Activated CD4-positive, CD25-positive, alpha-beta regulatory T cell treated with anti-CD3 and anti-CD28 coated beads, Interleukin-2, amount 50 U/mL, for 24 hours (primary cell): ENCODE measurements at regions not wholly inside any gene's neighbourhood (a gene's known extent, or its start where the extent isn't known, plus 50 kb on each side); places are given as distances from the start of the nearest gene placed in this dataset.
"Not testable (repeated sequence)": the region's sequence is repeated elsewhere in the genome, so short reads cannot be mapped to it uniquely, and the experiment has no call there.

Experiments
- ATAC-seq, 2 donors: fragments of 150-1000 bp; cut with Tn5 transposase; one replicate each; pipeline ENCODE4 v1.10.0; 2021; ENCODE audit warnings: mild to moderate bottlenecking in 1 of 2, moderate library complexity in 1 of 2

DNA sequence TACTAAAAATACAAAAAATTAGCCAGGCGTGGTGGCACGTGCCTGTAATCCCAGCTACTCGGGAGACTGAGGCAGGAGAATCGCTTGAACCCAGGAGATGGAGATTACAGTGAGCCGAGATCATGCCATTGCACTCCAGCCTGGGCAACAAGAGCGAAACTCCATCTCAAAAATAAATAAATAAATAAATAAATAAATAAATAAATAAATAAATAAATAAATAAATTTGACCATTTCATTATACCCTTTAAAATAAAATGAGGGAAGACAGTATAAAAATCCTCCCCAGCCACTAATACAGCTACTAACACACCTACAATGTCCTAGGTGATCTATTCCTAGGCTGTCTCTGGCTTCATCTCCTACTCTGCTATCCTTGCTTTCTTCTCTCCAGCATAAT lies 562.8 kb downstream of the ZBBX start:
- not testable (repeated sequence) for ATAC-seq

DNA sequence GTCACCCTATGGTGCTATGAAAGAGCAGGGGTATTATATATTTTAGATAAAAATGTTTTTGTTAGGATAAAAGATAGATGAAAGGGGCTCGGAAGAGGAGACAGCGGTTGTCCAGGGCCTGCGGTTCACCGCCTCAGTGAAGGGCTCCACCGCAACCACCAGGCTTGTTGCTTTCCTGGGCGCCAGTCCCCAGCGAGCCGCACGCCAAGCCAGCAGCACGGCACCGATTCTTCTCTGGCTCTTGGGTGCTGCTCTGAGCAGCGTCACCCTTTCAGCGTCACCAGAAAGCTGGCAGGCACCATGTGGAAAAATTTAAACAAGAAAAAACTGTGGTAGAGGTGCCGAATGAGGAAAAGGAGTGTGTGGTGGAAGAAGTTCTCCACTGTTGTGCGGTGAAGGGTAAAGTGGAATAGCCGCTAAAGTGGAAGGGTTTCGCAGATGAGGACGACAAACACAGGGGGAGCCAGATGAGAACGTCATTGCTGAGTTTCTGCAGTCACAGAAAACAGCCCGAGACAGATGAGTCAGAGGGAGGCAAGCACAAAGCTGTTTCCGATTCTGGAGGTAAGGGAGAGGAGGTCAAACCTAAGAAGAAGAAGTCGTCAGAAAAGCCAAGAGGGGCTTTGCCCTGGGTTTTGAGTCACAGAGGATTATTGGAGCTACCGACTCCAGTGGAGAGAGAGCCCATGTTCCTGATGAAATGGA lies 569.2 kb downstream of the ZBBX start:
- no peak for ATAC-seq

DNA sequence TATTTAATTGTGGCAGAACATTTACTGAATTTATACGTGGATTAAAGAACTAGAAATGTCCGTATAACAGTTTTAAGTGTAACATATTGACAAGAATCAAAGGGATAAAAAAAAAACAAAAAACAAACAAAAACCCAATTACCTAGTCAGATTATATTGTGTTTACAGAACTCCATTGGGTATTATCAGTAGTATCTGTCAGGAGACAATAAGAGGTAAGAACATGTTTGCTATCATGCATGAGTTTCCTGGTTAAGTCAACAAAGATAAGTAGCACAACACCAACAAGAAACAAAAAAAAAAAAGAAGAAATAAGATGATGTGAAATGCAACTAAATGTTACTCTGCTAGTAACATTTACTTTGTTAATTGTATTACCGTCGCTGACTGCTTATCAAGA lies 570.6 kb downstream of the ZBBX start:
- ATAC-seq, result no peak

DNA sequence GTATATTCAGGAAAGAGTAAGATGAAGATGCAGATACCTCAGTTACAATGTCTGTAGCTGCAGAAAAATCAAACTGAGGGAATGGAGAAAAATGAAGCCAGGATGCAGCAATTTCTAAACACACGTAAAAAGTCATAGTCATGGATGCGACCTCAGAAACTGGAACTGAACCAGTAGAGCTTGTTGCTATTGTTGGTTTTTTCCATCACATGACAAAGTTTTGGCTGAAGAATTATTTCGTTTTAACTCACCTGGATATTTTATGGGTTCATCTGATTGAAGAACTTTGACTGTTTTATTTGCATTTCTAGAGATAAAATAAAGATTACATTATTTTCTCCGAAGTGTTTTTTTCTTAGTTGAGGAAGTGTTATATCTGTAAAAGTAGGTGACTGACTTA lies 591.2 kb downstream of the ZBBX start:
- no peak for ATAC-seq

DNA sequence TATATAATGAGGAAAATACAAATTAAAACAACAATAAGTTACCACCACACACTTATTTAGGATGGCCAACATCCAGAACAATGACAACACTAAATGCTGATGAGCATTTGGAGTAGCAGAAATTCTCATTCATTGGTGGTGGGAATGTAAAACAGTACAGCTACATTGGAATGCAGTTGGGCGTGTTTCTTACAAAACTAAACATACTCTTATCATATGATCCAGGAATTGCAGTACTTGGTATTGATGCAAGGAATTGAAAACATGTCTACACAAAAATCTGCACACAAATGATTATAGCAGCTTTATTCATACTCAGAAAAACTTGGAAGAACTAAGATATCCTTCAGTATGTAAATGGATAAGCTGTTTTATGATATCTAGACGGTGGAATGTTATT lies 594.2 kb downstream of the ZBBX start:
- ATAC-seq, result no peak

DNA sequence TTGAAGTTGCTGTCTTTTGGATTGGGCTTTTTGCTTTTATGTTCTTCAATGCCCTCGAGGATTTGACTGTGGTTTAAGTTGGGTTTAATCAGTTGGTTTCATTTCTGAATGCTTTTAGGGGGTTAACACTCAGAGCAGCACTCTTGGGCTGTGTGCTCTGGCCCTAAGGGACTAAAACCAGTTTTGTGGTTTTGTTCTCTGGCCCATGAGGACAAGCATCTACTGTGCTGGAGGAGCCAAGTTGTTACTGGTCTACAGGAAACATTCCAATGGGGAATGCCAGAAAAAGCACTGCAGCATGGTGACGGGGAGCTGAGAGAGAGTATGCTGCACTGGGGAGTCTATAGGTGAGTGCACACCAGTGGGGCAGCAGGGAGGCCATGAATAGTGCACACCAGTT lies 596.9 kb downstream of the ZBBX start:
- no peak for ATAC-seq

DNA sequence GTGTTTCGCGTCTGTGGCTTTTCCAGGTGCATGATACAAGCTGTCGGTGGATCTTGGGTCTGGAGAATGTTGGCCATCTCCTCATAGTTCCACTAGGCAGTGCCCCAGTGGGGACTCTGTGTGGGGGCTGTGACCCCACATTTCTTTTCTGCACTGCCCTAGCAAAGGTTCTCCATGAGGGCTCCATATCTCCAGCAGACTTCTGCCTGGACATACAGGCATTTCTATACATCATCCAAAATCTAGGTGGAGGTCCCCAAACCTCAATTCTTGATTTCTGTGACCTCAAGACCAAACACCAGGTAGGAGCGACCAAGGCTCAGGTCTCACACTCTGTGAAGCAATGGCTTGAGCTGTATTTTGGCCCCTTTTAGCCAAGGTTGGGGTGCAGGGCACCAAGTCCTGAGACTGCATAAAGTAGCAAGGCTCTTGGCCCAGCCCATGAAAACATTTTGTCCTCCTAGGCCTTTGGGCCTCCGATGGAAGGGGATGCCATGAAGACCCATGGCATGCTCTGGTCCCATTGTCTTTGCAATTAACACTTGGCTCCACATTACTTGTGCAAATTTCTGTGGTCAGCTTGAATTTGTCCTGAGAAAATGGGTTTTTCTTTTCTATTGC lies 615.3 kb downstream of the ZBBX start:
- no peak for ATAC-seq

DNA sequence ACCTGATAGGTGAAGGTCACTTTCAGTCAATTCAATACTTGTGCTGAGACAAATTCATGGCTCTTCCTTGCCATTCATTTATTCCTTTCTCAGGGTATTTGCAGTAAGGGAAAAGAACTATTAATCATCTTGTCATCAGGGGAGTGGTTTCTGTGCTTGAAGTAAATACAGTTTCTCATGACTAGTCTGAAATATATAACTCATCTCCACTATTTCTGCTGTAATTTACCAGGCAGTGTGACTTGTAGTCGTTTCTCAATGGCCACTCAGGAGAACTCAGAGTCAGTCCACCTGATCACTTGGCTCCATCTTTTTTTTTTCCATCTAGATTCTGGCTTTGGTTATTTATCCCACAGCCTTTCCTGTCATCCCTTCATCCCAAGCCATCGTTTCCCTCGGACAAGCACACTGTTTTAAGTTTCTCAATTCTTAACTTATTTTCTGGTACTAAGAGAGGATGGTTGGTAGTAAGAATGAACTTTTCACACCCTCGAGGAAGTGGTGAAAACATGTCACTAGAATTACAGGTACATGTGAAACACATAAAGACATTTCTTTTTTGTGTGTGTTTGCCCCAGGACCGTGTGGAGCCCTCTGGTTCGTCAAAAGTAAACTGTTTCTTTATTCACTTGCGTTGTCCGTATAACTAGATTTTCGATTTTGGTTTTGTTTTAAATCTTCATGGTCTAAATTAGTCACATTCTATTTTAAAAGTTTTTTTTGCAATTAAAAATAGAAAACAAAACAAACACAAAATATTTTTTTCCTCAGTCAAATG lies 620.2 kb downstream of the ZBBX start:
- ATAC-seq, result no peak

DNA sequence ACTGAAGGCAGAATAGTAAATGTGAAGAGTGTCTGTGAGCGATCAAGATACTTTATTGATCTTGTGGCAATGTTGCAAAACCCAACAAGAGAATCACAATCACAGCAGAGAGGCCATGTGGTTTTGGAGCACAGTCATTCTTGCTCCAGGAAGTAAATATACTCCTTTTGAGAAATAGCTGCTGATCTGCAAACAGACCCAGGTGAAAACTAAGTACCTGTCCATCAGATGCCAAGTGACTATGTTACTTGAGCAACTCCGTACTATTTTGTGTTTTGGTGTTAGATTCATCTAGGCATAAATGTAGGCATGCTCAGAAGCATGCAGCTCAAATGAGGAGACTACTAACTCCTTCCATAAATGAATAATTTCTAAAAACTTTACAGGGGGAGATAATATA lies 627.9 kb downstream of the ZBBX start:
- ATAC-seq, result no peak

DNA sequence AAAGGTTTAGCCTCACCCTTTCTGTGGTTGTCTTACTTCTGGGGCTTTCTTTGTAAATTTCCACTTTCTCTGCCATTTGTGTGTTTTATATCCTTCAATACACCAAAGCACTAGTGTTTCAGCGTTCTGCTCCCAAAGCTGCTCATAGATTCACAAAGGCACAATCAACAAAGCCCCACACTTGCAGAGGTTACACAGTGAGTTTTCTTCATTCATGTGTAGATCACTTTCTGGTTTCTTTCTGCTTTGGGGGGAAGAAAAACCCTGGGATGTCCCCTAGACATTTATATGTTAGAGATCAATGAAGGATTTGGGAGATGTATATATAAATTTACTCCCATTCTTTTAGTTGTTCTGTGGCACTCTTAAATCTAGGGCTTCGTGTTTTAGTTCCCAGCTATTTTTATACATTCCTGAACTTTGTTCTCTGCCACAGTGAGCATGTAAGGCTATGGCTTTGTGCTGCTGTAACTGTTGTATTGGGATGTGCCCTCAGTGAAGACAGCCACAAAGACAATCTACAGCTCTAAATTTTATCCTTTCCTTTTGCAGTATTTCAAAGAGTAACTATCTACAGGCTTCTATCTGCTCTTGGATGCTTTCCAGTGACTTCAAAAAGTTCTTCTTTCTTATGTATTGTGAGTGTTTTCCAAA lies 636.5 kb downstream of the ZBBX start:
- no peak for ATAC-seq

DNA sequence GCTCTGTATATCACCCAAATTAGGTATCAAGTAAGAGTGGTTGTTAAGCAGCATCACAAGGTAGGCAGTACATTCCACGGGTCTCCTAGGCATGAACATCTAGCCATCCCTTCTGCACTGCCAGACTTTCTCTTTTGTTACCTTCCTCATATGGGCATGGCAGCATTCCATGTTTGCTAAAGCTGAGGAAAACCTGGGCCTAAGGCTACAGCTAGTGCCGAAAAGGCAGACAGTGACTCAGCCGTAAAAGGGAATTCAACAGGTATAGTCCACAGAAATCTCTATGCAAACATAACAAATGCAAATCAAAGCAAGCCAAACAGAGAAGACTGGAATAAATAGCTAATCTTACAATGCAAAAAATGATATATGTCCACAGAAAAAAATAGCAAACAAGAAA lies 645.4 kb downstream of the ZBBX start:
- no peak for ATAC-seq

DNA sequence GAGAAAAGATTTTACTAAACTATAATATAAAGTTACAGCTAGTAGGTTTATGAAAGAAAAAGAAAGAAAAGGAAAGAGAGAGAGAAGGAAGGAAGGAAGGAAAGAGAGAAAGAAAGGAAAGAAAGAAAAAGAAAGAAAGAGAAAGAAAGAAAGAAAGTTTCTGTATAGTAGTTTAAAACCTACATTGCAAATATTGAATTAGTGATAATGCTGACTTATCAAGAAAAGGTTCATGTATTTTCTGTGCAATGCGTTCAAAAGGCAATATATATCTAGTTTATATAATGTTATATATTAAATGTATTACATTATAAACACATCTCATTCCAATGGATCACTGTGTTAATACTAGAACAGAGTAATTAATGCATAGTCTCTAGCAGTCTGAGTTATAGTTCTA lies 648.4 kb downstream of the ZBBX start:
- no peak for ATAC-seq

DNA sequence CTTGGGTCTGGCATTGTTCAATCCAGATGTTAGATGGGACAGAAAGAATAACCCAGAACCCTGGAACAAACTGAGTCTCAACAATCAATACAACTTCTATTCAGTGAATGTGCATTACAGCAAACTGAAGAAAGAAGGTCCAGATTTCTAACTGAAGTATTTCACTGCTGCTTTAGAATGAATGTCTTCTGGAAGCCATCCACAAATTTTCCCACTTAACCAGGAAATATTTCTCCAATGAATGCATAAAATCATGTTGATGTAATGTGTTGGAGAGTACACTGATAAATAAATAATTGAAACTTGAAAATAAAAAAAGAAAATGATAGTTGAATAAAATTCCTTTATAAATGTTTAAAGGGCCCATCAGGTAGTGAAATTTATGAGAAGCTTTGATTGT lies 658.6 kb downstream of the ZBBX start:
- ATAC-seq, result no peak

DNA sequence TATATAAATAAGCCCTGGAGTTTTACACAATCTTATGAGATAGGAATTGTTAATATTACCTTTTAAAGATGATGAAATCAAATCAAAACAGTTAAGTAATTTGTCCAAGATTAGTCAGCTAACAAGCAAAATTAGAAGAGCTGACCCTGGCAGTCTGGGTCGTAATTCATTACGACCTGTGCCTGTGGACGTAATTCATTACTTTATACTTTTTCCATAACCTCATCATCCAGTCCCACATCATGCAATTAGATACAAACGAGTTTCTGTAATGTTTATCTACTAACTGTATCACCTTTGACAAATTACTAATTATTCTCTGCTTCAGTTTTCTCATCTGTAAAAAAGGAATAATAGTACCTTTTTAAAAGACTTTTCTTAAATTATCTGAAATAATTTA lies 665.9 kb downstream of the ZBBX start:
- ATAC-seq, result no peak

DNA sequence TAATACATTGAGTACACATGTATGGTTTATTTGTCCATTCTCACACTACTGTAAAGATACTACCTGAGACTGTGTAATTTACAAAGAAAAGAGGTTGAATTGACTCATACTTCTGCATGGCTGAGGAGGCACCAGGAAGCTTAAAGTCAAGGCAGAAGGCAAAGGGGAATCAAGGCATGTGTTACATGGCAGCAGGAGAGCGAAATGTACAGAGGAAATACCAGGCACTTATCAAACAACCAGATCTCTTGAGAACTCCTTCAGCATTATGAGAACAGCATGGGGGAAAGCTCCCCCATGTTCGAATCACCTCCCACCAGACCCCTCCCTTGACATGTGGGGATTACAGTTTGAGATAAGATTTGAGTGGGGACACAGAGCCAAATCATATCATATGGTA lies 666.3 kb downstream of the ZBBX start:
- no peak for ATAC-seq

DNA sequence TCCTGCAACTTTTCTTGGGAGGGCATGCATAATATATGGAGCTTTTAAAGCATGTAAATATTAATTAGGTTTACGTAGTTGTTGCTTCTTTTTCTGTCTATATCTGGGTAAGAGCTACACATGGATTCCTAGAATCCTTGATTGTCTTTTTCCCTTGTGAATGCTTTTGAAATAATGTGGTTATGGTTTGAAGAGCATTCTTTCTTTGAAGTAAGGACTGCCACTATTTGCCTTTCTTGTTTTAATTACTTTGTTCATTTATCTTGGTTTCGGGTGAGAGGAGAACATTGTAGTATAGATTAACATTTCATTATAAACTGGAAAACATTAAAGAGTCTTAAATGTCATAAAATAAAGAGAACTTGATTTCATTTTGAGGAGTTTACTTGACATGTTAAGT lies 674.0 kb downstream of the ZBBX start:
- ATAC-seq, result no peak

DNA sequence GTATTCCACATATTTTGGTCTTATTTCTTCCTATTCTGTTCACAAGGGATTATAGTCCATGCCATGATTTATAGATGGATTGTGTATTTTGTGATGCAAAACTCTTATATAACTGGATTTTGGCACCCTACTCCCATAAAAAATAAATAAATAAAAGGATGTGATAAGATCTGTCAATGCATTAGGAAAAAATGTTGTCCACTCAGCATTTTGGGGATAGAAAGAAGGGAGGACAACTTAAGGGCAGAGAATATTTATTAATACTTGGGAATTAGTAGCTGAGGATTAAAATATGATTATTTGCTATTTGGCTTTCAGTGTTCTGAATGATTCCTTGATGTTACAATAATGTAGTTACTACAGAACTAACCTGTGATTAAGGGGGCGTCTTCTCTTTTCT lies 682.6 kb downstream of the ZBBX start:
- ATAC-seq, result no peak

DNA sequence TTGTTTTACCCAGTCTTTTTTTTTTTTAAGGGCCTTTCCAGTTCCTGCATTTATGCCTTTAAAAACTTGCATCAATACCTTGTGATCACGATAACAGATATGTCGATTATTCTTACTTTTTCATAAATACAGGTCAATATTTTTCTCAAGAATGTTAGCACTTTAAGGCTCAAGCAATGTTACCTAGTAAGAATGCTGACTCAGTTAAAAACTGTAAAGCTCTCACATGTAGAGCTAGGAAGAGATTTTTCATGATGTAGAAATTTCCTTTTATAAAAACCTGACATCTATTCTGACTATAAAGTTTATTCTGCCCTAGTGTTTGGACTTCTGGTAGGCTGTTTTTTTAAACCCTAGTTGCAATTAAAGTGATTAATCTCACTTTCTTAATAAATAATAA lies 684.0 kb downstream of the ZBBX start:
- no peak for ATAC-seq

DNA sequence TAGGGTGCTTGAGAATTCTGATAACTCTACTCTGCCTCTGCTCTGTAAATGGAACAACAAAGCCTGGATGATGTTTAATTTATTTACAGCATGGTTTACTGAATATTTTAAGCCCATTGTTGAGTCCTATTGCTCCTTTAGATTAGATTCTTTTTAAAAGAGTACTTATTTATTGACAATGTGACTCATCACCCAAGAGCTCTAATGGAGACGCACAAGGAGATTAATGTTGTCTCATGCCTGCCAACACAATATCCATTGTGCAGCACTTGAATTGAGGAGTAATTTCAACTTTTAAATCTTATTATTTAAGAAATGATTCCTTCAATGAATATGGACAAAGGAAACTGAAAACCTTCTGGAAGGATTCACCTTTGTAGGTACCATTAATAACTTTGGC lies 691.4 kb downstream of the ZBBX start:
- no peak for ATAC-seq

DNA sequence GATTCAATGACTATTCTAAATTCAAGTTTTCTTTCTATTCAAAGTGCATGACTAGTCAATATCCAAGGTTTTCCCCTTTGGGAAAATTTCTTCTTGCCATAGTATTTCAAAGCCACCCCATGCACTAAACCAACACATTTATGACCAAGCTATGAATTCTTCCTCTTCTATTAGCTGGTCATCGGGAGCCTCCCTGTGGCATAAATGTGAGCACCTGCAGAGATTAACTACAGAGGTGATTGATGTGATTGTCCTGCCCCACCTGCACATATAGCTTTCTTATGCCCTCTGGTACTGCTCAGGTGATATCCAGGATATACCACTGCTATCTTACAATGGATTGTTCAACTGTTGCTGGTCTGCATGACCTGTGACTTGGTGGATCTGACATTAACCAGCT lies 694.9 kb downstream of the ZBBX start:
- ATAC-seq, result no peak

DNA sequence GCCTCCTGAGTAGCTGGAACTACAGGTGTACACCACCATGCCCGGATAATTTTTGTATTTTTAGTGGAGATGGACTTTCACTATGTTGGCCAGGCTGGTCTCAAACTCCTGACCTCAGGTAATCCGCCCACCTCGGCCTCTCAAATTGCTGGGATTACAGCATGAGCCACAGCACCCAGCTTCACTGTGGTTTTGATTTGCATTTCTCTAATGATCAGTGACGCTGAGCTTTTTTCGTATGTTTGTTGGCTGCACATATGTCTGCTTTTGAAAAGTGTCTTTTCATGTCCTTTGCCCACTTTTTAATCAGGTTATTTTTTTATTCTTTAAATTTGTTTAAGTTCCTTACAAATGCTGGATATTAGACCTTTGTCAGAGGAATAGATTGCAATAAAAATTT lies 696.0 kb downstream of the ZBBX start:
- ATAC-seq, result not testable (repeated sequence)

DNA sequence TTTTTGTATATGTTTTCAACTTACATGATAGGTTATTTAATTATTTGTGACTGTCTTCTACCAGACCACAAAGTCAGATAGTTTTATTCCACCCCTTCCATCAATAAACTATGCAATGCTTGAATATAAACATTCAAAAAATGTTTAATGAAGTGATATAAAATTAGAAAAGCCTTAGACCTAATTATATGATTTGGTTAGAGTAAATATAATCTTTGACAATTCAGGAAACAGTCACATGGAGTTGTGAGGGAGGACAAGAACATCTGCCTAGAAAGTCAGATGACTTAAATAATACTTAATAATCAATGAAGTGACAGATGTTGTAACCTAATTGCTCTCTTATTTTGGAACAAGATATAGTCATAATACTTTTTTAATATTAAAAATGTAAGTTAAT lies 710.3 kb downstream of the ZBBX start:
- no peak for ATAC-seq

DNA sequence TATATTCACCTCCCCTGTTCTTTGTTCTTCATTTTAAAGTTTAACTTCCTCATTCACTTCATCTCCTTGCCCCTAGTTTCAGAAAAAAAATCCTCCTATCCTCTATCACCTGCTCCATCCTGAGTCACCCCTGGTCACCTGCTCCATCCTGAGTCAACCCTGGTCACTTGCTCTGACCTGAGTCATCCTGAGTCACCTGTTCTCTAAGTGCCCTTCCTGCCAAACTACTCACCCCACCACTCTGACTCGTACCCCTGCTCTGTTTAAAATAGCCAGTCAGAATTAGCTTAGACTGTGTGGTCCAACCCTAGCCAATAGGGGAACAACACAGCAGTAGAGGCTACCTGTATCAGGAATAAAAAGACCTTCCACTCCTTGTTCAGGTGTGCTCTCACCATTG lies 716.9 kb downstream of the ZBBX start:
- ATAC-seq, result no peak

DNA sequence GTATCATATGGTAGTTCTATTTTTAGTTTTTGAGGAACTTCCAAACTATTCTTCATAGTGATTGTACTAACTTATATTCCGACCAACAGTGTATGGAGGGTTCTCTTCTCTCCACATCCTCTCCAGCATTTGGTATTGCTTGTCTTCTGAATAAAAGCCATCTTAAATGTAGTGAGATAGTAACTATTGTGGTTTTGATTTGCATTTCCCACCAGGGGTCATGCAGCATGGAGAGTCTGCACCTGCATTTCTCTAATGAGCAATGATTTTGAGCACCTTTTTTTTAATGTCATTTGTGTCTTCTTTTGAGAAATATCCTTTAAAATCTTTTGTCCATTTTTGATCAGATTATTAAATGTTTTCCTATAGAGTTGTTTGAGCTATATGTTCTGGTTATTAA lies 718.5 kb downstream of the ZBBX start:
- ATAC-seq, result no peak
